Keratinocyte (primary cell): ENCODE measurements at regions not wholly inside any gene's neighbourhood (a gene's known extent, or its start where the extent isn't known, plus 50 kb on each side); places are given as distances from the start of the nearest gene placed in this dataset.

Source experiments
- CTCF ChIP-seq, 3 experiments: IDR thresholded peaks in 1 of 3; conservative IDR thresholded peaks in 1 of 3; optimal IDR thresholded peaks in 1 of 3; 2 replicates in 2 of 3; 3 replicates in 1 of 3; pipeline versions ENCODE3 to v1.5.1; 2011; ENCODE audit warnings: low read length in 3 of 3, mild to moderate bottlenecking in 3 of 3, moderate library complexity in 2 of 3, control low read depth in 1 of 3, inconsistent platforms in 1 of 3; ENCODE audit not compliant: insufficient read depth in 2 of 3; ENCODE audit errors: extremely low read depth in 1 of 3
- EZH2 ChIP-seq: IDR thresholded peaks from one replicate; pipeline ENCODE4 v1.6.1; 2012; ENCODE audit warnings: inconsistent platforms, mild to moderate bottlenecking, low read length, moderate library complexity

GRCh38 chr10:107856047-107856315, 691.5 kb upstream of the SORCS1 start:
- TF ChIP-seq EZH2 (no peak), CTCF (optimal IDR thresholded peaks at IDR 0.05 in 1 of 3, IDR thresholded peaks at IDR 0.05 in 1 of 3, conservative IDR thresholded peaks at IDR 0.05 in 1 of 3; ENCODE audit: extremely low read depth in 1 of 3, insufficient read depth in 2 of 3, low read length in 3 of 3) (no peak)
